HG03565 (cell line): ENCODE measurements at regions not wholly inside any gene's neighbourhood (a gene's known extent, or its start where the extent isn't known, plus 50 kb on each side); places are given as distances from the start of the nearest gene placed in this dataset.
"Not testable (repeated sequence)": the region's sequence is repeated elsewhere in the genome, so short reads cannot be mapped to it uniquely, and the experiment has no call there.

Source experiments
- ATAC-seq: cut with Tn5 transposase; IDR thresholded peaks from one replicate; pipeline ENCODE4 v1.9.1; 2021; ENCODE audit warnings: mild to moderate bottlenecking, moderate library complexity; ENCODE audit not compliant: unreplicated experiment

GRCh38 chr4:115678425-115678941 is 565.1 kb upstream of the NDST4 start:
- ATAC-seq: no peak

- no peak for ATAC-seq
Measured at GRCh38 chr4:115675719-115676118, 562.3 kb upstream of the NDST4 start.

GRCh38 chr4:115674485-115674884 is 561.1 kb upstream of the NDST4 start:
- ATAC-seq: no peak

GRCh38 chr4:115671581-115671980 is 558.2 kb upstream of the NDST4 start:
- no peak for ATAC-seq

- no peak for ATAC-seq
Measured at GRCh38 chr4:115670930-115671329, 557.5 kb upstream of the NDST4 start.

GRCh38 chr4:115668396-115668795 is 555.0 kb upstream of the NDST4 start:
- ATAC-seq: no peak

GRCh38 chr4:115664285-115664684 is 550.9 kb upstream of the NDST4 start:
- no peak for ATAC-seq

- no peak for ATAC-seq
Measured at GRCh38 chr4:115660465-115660864, 547.0 kb upstream of the NDST4 start.

GRCh38 chr4:115657991-115658650 is 544.7 kb upstream of the NDST4 start:
- ATAC-seq: no peak

- no peak for ATAC-seq
Measured at GRCh38 chr4:115655626-115656025, 542.2 kb upstream of the NDST4 start.

GRCh38 chr4:115648786-115649185 is 535.4 kb upstream of the NDST4 start:
- no peak for ATAC-seq

- no peak for ATAC-seq
Measured at GRCh38 chr4:115629270-115629669, 515.9 kb upstream of the NDST4 start.

GRCh38 chr4:115609631-115610030 is 496.2 kb upstream of the NDST4 start:
- no peak for ATAC-seq

GRCh38 chr4:115607311-115607710 is 493.9 kb upstream of the NDST4 start:
- ATAC-seq: no peak

- no peak for ATAC-seq
Measured at GRCh38 chr4:115596265-115597001, 483.0 kb upstream of the NDST4 start.

GRCh38 chr4:115580901-115581300 is 467.5 kb upstream of the NDST4 start:
- ATAC-seq: no peak

- no peak for ATAC-seq
Measured at GRCh38 chr4:115575851-115576250, 462.4 kb upstream of the NDST4 start.

GRCh38 chr4:115562506-115562905 is 449.1 kb upstream of the NDST4 start:
- ATAC-seq: no peak

- no peak for ATAC-seq
Measured at GRCh38 chr4:115548123-115548522, 434.7 kb upstream of the NDST4 start.

GRCh38 chr4:115537387-115537786 is 424.0 kb upstream of the NDST4 start:
- no peak for ATAC-seq

GRCh38 chr4:115529126-115529525 is 415.7 kb upstream of the NDST4 start:
- no peak for ATAC-seq

GRCh38 chr4:115519476-115519875 is 406.1 kb upstream of the NDST4 start:
- not testable (repeated sequence) for ATAC-seq
